ENCODE measurements at regions not wholly inside any gene's neighbourhood (a gene's known extent, or its start where the extent isn't known, plus 50 kb on each side); places are given as distances from the start of the nearest gene placed in this dataset.

- ChIA-PET POLR2A (no interaction called here), CTCF (no interaction called here)
- no peak for DNase-seq
- intact Hi-C loops (cut with micrococcal nuclease; ENCODE audit: unreplicated experiment) = no loop called here
- no peak for TF ChIP-seq CTCF (IDR thresholded peaks at IDR 0.05; ENCODE audit: insufficient read depth in 1 of 2, low read depth in 1 of 2, low read length in 1 of 2, severe bottlenecking in 1 of 2, unreplicated experiment in 1 of 2)
- no peaks in the 10 kb centered on the region for H3K36me3 ChIP-seq (ENCODE audit: control insufficient read depth, insufficient read depth, low read length)
- no peaks in the 10 kb centered on the region for H3K9me3 ChIP-seq
- peaks cover under 1% of the 10 kb centered on the region; the same call in 1 of the 2 replicates for H3K4me1 ChIP-seq
- no peaks in the 10 kb centered on the region for H3K27me3 ChIP-seq (replicated peaks; ENCODE audit: control insufficient read depth, insufficient read depth, low read length)
- H3K9me3 Mint-ChIP-seq (ENCODE audit: unreplicated experiment) = no peaks in the 10 kb centered on the region
- H3K36me3 Mint-ChIP-seq (ENCODE audit: insufficient read depth, unreplicated experiment) = no peaks in the 10 kb centered on the region
- no peak overlapping the region for H3K4me3 Mint-ChIP-seq (ENCODE audit: unreplicated experiment)
- H3K27ac Mint-ChIP-seq (ENCODE audit: unreplicated experiment) = no peak overlapping the region
- no TSS peak for BruUV-seq (replicated peaks)
- H3K4me3 ChIP-seq (ENCODE audit: low read depth, low read length) = no peak overlapping the region
- no peaks in the 10 kb centered on the region for H3K4me1 Mint-ChIP-seq (ENCODE audit: low read depth, unreplicated experiment)
- H3K27me3 Mint-ChIP-seq (ENCODE audit: insufficient read depth, unreplicated experiment) = peaks cover 13% of the 10 kb centered on the region
Measured at GRCh38 chr16:48910214-48910613, 300.2 kb upstream of the N4BP1 start.

- H3K9me3 ChIP-seq = no peaks in the 10 kb centered on the region
- Mint-ChIP-seq H3K36me3 (ENCODE audit: insufficient read depth, unreplicated experiment) (no peaks in the 10 kb centered on the region), H3K27ac (ENCODE audit: unreplicated experiment) (no peak overlapping the region), H3K4me1 (ENCODE audit: low read depth, unreplicated experiment) (no peaks in the 10 kb centered on the region), H3K9me3 (ENCODE audit: unreplicated experiment) (no peaks in the 10 kb centered on the region), H3K4me3 (ENCODE audit: unreplicated experiment) (no peak overlapping the region), H3K27me3 (ENCODE audit: insufficient read depth, unreplicated experiment) (peaks cover 18% of the 10 kb centered on the region)
- no peak for TF ChIP-seq CTCF (IDR thresholded peaks at IDR 0.05; ENCODE audit: insufficient read depth in 1 of 2, low read depth in 1 of 2, low read length in 1 of 2, severe bottlenecking in 1 of 2, unreplicated experiment in 1 of 2)
- no peaks in the 10 kb centered on the region for H3K27me3 ChIP-seq (replicated peaks; ENCODE audit: control insufficient read depth, insufficient read depth, low read length)
- no peaks in the 10 kb centered on the region for H3K36me3 ChIP-seq (ENCODE audit: control insufficient read depth, insufficient read depth, low read length)
- BruUV-seq (replicated peaks) = no TSS peak
- intact Hi-C loops (cut with micrococcal nuclease; ENCODE audit: unreplicated experiment) = no loop called here
- CTCF ChIA-PET = no interaction called here
- POLR2A ChIA-PET = no interaction called here
- DNase-seq = no peak
- H3K4me1 ChIP-seq = peaks cover 3% of the 10 kb centered on the region; the same call in 1 of the 2 replicates
- H3K4me3 ChIP-seq (ENCODE audit: low read depth, low read length) = no peak overlapping the region
Measured at GRCh38 chr16:48909231-48909630, 299.3 kb upstream of the N4BP1 start.

GRCh38 chr16:48907906-48908634 is 298.1 kb upstream of the N4BP1 start:
- intact Hi-C loops (cut with micrococcal nuclease; ENCODE audit: unreplicated experiment) = no loop called here
- H3K4me3 Mint-ChIP-seq (ENCODE audit: unreplicated experiment) = no peak overlapping the region
- no peak for TF ChIP-seq CTCF (IDR thresholded peaks at IDR 0.05; ENCODE audit: insufficient read depth in 1 of 2, low read depth in 1 of 2, low read length in 1 of 2, severe bottlenecking in 1 of 2, unreplicated experiment in 1 of 2)
- Histone ChIP-seq H3K4me3 (ENCODE audit: low read depth, low read length) (no peak overlapping the region), H3K36me3 (ENCODE audit: control insufficient read depth, insufficient read depth, low read length) (no peaks in the 10 kb centered on the region), H3K27me3 (replicated peaks; ENCODE audit: control insufficient read depth, insufficient read depth, low read length) (no peaks in the 10 kb centered on the region), H3K4me1 (peaks cover 3% of the 10 kb centered on the region; the same call in 1 of the 2 replicates), H3K9me3 (no peaks in the 10 kb centered on the region)
- ChIA-PET CTCF (no interaction called here), POLR2A (no interaction called here)
- no peaks in the 10 kb centered on the region for H3K36me3 Mint-ChIP-seq (ENCODE audit: insufficient read depth, unreplicated experiment)
- DNase-seq = no peak
- BruUV-seq (replicated peaks) = no TSS peak
- H3K9me3 Mint-ChIP-seq (ENCODE audit: unreplicated experiment) = no peaks in the 10 kb centered on the region
- peaks cover 18% of the 10 kb centered on the region for H3K27me3 Mint-ChIP-seq (ENCODE audit: insufficient read depth, unreplicated experiment)
- no peak overlapping the region for H3K27ac Mint-ChIP-seq (ENCODE audit: unreplicated experiment)
- H3K4me1 Mint-ChIP-seq (ENCODE audit: low read depth, unreplicated experiment) = no peaks in the 10 kb centered on the region

All from Caco-2 (cell line).